Heart right ventricle (tissue), 16 donors: ENCODE measurements at regions not wholly inside any gene's neighbourhood (a gene's known extent, or its start where the extent isn't known, plus 50 kb on each side); places are given as distances from the start of the nearest gene placed in this dataset.

ENCODE experiments used
- ATAC-seq, 8 donors: fragments of 200-7000 bp; cut with Tn5 transposase; one replicate each; pipeline ENCODE4 v1.9.1; 2020; ENCODE audit warnings: mild to moderate bottlenecking in 8 of 8, moderate library complexity in 8 of 8, moderate number of reproducible peaks in 1 of 8
- DNase-seq, 2 donors: peaks; one replicate each; pipeline ENCODE4 v3.0.0-alpha.2; 2020
- H3K27ac ChIP-seq, 10 donors: fragments of 200-600 bp; sonication (generic) in 2 of 10; one replicate each; pipeline versions ENCODE4 v1.5.0 to v1.8.0; 2020 to 2022; ENCODE audit warnings: mild to moderate bottlenecking in 3 of 10
- H3K27me3 ChIP-seq, 7 donors: fragments of 200-600 bp; one replicate each; pipeline ENCODE4 v1.8.0; 2021 to 2022; ENCODE audit warnings: mild to moderate bottlenecking in 2 of 7
- H3K36me3 ChIP-seq, 9 donors: fragments of 200-600 bp; sonication (generic) in 1 of 9; one replicate each; pipeline versions ENCODE4 v1.5.0 to v1.8.0; 2020 to 2022; ENCODE audit warnings: mild to moderate bottlenecking in 2 of 9
- H3K4me1 ChIP-seq, 9 donors: fragments of 200-600 bp; sonication (generic) in 1 of 9; one replicate each; pipeline versions ENCODE4 v1.5.0 to v1.8.0; 2020 to 2022; ENCODE audit warnings: mild to moderate bottlenecking in 4 of 9
- H3K4me3 ChIP-seq, 10 donors: fragments of 200-600 bp; sonication (generic) in 2 of 10; one replicate each; pipeline versions ENCODE4 v1.5.0 to v1.8.0; 2020 to 2022; ENCODE audit warnings: mild to moderate bottlenecking in 7 of 10, moderate library complexity in 2 of 10
- H3K9me3 ChIP-seq, 11 donors: fragments of 200-600 bp in 10 of 11; sonication (generic) in 2 of 11; one replicate each; pipeline versions ENCODE4 v1.5.0 to v1.8.0; 2013 to 2022; ENCODE audit warnings: mild to moderate bottlenecking in 2 of 11, control low read depth in 1 of 11, moderate library complexity in 1 of 11
- CTCF ChIP-seq, 9 donors: fragments of 200-600 bp; sonication (generic) in 2 of 9; IDR thresholded peaks; one replicate each; pipeline versions ENCODE4 v1.5.0 to v1.8.0; 2021 to 2022; ENCODE audit warnings: antibody characterized with exemption in 9 of 9, mild to moderate bottlenecking in 5 of 9, moderate library complexity in 1 of 9
- WGBS, 2 donors: extraction: QIAGEN DNeasy Blood & Tissue Kit; methylation state at CpG; one replicate each; pipeline ENCODE4 v1.1.7; 2013; ENCODE audit warnings: inconsistent platforms in 1 of 2; 5-methylcytosine and 5-hydroxymethylcytosine counted together
- intact Hi-C, 10 donors: fragments of 100-400 bp; cut with DNase I; formaldehyde crosslinking; loops; one replicate each; pipeline versions ENCODE4 v1.11.1 to v1.14.2; 2022
- donor health status: Arrhythmogenic right ventricular cardiomyopathy.
- donor health status: ischemic (EF 13 %, LVEDD 7.1; RV severe dilation, severe dysfunction).
- donor health status: healthy with polysubstance abuse.
- donor health status: DM: no; HTN: yes; CAD: no.
- donor health status: DM: no; HTN: no; CAD: no.
- donor health status: ischemic (EF 25% LVEDD 6.9; RV normal size, moderate dysfunction).
- donor health status: ischemic (EF 25% LVEDD 5.7; RV mildly dilated, moderate dysfunction).
- donor health status: healthy.
- donor health status: DM: yes; HTN: yes; CAD: no.
- donor health status: Ischemic cardiomyopathy.
- donor health status: ischemic (EF 35%, LVEDD 5.7; RV mildly dilated, moderate dysfunction).
- donor health status: nonischemic (EF 11% LVEDD 7.7; RV severe dilation, severe dysfunction).
- donor health status: DM: yes; HTN: yes; CAD: no.
- donor health status: PGD.
- donor health status: ischemic (EF 29% LVEDD 5.4; RV normal size, mild dysfunction).
- donor health status: nonischemic (EF 23%, LVEDD 6.1; RV moderate dilation, normal function).

DNA sequence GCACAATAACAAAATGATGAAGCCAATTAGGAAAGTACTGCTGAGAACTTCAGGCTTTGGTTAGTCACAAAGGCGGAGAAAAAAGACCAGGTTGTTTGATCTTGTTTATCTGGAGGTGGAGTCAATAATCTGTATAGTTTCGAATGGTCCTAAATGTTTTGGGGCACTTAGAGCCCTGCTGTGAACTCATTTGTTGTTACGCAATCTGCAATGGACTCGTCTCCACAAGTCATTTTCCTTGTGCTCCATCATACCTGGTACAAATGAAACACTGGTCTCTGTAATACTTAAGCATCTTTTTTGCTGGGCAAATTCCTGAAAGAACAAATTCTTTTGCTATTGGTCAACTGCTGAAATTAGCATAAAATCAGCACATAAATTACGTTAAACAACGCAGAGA lies 430.5 kb downstream of the GATA3 start:
- no peak for TF ChIP-seq CTCF (IDR thresholded peaks at IDR 0.05)
- Histone ChIP-seq H3K27ac (no peak overlapping the region), H3K9me3 (no peaks in the 10 kb centered on the region), H3K4me1 (no peaks in the 10 kb centered on the region), H3K36me3 (no peaks in the 10 kb centered on the region), H3K4me3 (no peak overlapping the region), H3K27me3 (peaks cover 0 to 23% (median 6%) of the 10 kb centered on the region in 7 donors)
- WGBS, 2 donors: 85 to 87% methylated on average over 6 of the region's 6 CpGs
- ATAC-seq: no peak
- intact Hi-C loops: no loop called here
- DNase-seq: no peak

GRCh38 chr10:8487346-8487745 lies 432.9 kb downstream of the GATA3 start:
- H3K36me3 ChIP-seq: no peaks in the 10 kb centered on the region
- ATAC-seq (no peak), DNase-seq (no peak)
- no peaks in the 10 kb centered on the region for H3K4me1 ChIP-seq
- intact Hi-C loops: no loop called here
- peaks cover 0 to 17% (median 6%) of the 10 kb centered on the region in 7 donors for H3K27me3 ChIP-seq
- H3K27ac ChIP-seq: no peak overlapping the region
- WGBS, 2 donors: 81 to 83% methylated on average over 7 of the region's 7 CpGs
- no peaks in the 10 kb centered on the region for H3K9me3 ChIP-seq
- H3K4me3 ChIP-seq: no peak overlapping the region
- no peak for TF ChIP-seq CTCF (IDR thresholded peaks at IDR 0.05)

DNA sequence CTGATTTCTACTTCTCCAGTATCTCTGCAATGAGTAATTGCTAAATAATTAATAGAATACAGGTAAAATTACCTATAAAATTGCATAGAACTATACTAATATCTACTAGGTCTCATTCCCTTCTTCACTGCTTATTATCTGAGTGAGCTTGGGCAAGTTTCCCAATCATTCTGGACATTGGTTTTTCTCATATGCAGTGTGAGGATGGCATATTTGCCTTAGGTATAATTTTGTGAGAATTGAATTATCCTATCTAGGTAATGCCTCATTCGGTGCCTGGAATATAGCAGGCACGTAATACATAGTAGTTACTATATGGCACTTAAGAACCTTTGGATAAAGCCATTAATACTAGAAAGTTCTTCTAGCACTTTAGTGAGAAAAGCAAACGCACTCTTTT lies 434.7 kb downstream of the GATA3 start:
- no peak for TF ChIP-seq CTCF (IDR thresholded peaks at IDR 0.05)
- no peaks in the 10 kb centered on the region for H3K9me3 ChIP-seq
- DNase-seq (no peak), ATAC-seq (no peak)
- H3K4me3 ChIP-seq: no peak overlapping the region
- intact Hi-C loops: no loop called here
- no peaks in the 10 kb centered on the region for H3K36me3 ChIP-seq
- H3K27ac ChIP-seq: no peak overlapping the region
- no peaks in the 10 kb centered on the region for H3K4me1 ChIP-seq
- peaks cover 0 to 12% (median 0%) of the 10 kb centered on the region in 7 donors for H3K27me3 ChIP-seq
- 85 to 94% methylated on average over 3 of the region's 3 CpGs for WGBS, 2 donors

DNA sequence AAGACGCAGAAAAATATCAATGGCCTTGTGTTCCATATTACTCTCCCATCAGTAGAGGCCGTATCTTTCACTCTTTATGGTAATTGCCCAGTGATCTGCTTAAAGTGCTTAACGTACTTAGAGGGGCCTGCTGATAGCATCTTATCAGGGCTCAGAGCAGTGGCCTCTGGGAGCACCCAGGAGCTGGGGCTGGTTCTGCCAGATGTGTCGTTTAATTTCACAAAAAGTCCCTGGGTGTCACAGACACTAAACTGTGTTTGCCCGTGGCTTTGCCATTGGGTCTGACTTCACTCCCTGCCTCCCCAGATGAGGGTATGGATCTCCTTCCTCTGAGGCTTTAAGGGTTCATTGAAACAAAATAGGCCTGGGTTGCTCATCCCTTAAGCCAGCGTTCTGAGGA lies 435.3 kb downstream of the GATA3 start:
- DNase-seq: no peak
- no peak for ATAC-seq
- Histone ChIP-seq H3K9me3 (no peaks in the 10 kb centered on the region), H3K27ac (no peak overlapping the region), H3K27me3 (peaks cover 0 to 12% (median 0%) of the 10 kb centered on the region in 7 donors), H3K36me3 (no peaks in the 10 kb centered on the region), H3K4me3 (no peak overlapping the region), H3K4me1 (no peaks in the 10 kb centered on the region)
- TF ChIP-seq CTCF (IDR thresholded peaks at IDR 0.05): no peak
- 47 to 55% methylated on average over 6 of the region's 6 CpGs for WGBS, 2 donors
- intact Hi-C loops: no loop called here

DNA sequence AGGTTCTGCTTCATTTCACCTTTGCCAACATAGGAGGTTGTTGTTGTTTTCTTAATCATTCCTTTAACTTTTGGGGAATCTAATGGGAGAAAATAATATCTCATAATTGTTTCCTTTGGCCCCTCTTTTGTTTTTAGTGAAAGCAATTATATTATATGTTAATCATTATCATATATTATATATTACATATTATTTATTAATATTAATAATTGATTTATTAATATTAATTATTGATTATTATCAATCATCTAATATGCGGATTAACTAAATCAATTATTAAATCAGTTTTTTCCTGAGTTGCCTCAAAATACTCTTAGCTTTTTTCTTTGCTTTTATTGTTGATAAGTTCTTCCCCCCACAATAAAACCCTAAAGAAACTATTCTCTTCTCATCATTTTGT lies 443.8 kb downstream of the GATA3 start:
- H3K27me3 ChIP-seq: peaks cover 0 to 7% (median 0%) of the 10 kb centered on the region in 7 donors
- H3K4me1 ChIP-seq: no peaks in the 10 kb centered on the region
- no peak overlapping the region for H3K4me3 ChIP-seq
- DNase-seq (no peak), ATAC-seq (no peak)
- intact Hi-C loops: no loop called here
- no peaks in the 10 kb centered on the region for H3K9me3 ChIP-seq
- H3K36me3 ChIP-seq: no peaks in the 10 kb centered on the region
- TF ChIP-seq CTCF (IDR thresholded peaks at IDR 0.05): no peak
- WGBS, 2 donors: 88 to 97% methylated on average over 1 of the region's 1 CpG
- no peak overlapping the region for H3K27ac ChIP-seq
